Effector CD4-positive, alpha-beta T cell (primary cell): ENCODE measurements at regions not wholly inside any gene's neighbourhood (a gene's known extent, or its start where the extent isn't known, plus 50 kb on each side); places are given as distances from the start of the nearest gene placed in this dataset.

Experiments
- DNase-seq: peaks from one replicate; pipeline ENCODE4 v3.0.0-alpha.2; 2020

- DNase-seq = no peak
Measured at GRCh38 chr4:81522711-81523110, 51.0 kb upstream of the RASGEF1B start.

GRCh38 chr4:81521708-81522107, 50.0 kb upstream of the RASGEF1B start:
- DNase-seq = no peak
